ENCODE measurements at regions not wholly inside any gene's neighbourhood (a gene's known extent, or its start where the extent isn't known, plus 50 kb on each side); places are given as distances from the start of the nearest gene placed in this dataset.
A peak's percentile ranks its signal among the peaks of the same experiment; 100 is the strongest.

DNA sequence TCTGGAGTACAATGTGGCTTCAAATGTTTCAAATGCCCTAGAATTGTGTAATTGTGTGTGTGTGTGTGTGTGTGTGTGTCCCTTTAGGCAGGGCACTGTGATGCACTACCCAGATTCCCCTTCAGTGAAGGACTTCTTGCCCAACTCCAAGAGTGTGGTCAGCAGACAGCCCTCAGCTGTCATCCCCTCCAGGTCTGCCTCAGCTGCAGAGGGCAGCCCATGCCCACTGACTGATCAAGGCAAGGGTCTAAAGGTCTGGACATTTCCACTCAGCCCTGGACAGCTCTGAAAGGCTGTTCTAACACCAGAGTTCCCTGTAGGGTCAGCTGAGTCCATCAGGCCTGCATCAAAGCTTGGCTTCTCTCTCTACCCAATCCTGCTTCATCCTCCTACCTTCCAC, 83.9 kb upstream of the USP9X start:
- no peaks in the 10 kb centered on the region for H3K9me3 ChIP-seq (ENCODE audit: control insufficient read depth, low read length)
- no peak overlapping the region for H3K4me2 ChIP-seq (ENCODE audit: low read length, poor library complexity, severe bottlenecking)
- no peak overlapping the region for H3K14ac ChIP-seq (ENCODE audit: low read length in 2 of 2)
- H2BK120ac ChIP-seq (ENCODE audit: low read depth, low read length), result no peak overlapping the region
- no peak overlapping the region for H2BK15ac ChIP-seq (ENCODE audit: low read depth, poor library complexity, severe bottlenecking)
- no peak overlapping the region for H2AFZ ChIP-seq (ENCODE audit: low read depth, low read length)
- H3K36me3 ChIP-seq (ENCODE audit: control insufficient read depth in 1 of 2, insufficient read depth in 2 of 2, low read depth in 1 of 2, low read length in 2 of 2), result no peaks in the 10 kb centered on the region
- H3K4me1 ChIP-seq (ENCODE audit: control insufficient read depth, insufficient read depth, low read depth, low read length), result peaks cover 6% of the 10 kb centered on the region
- H3K27me3 ChIP-seq (ENCODE audit: control insufficient read depth in 1 of 2, insufficient read depth in 1 of 2, low read length in 2 of 2), result peaks cover 0 to 24% of the 10 kb centered on the region in 2 experiments
- no peak overlapping the region for H4K8ac ChIP-seq (ENCODE audit: low read length)
- peak overlapping the region; percentile 80 for H2AK5ac ChIP-seq (ENCODE audit: low read length, severe bottlenecking)
- DNase-seq, result no peak
- no peak overlapping the region for H2BK5ac ChIP-seq (ENCODE audit: low read depth, low read length, poor library complexity, severe bottlenecking)
- H4K91ac ChIP-seq (ENCODE audit: low read length), result no peak overlapping the region
- no peak overlapping the region for H3K4ac ChIP-seq (ENCODE audit: low read depth in 1 of 2, low read length in 2 of 2)
- H3K4me3 ChIP-seq (ENCODE audit: insufficient read depth in 1 of 2, low read depth in 1 of 2, low read length in 2 of 2), result no peak overlapping the region
- H3K18ac ChIP-seq (ENCODE audit: low read depth in 1 of 2, low read length in 2 of 2), result no peak overlapping the region
- no peak overlapping the region for H3K23ac ChIP-seq (ENCODE audit: low read length in 2 of 2)
- no peaks in the 10 kb centered on the region for H3K79me1 ChIP-seq (replicated peaks; ENCODE audit: low read length, poor library complexity, severe bottlenecking)
- no peak overlapping the region for H3K27ac ChIP-seq (ENCODE audit: low read length, poor library complexity, severe bottlenecking)
- no peak overlapping the region for H3K9ac ChIP-seq (ENCODE audit: low read length)
- H2BK12ac ChIP-seq (ENCODE audit: low read length in 2 of 2), result no peak overlapping the region

DNA sequence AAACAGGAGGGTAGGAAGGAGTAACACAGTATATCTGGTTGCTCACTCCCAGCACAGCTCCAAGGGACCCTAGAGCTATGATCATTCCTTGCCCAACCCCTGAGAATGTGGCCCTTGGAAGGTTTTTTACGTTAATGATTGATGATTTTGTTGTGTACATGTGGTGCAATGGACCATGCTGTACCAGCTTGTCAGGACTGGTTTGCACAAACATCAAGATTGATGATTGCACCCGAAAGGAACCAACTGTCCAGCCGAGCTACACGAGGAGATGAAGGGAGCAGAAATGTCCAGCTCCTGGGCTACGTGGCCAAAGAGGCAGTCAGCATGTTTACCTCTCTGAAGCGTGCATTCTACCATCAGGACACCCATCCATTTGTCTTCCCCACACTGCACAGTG, 83.2 kb upstream of the USP9X start:
- no peak overlapping the region for H3K4me2 ChIP-seq (ENCODE audit: low read length, poor library complexity, severe bottlenecking)
- H2BK15ac ChIP-seq (ENCODE audit: low read depth, poor library complexity, severe bottlenecking), result no peak overlapping the region
- H2AK5ac ChIP-seq (ENCODE audit: low read length, severe bottlenecking), result no peak overlapping the region
- H3K4ac ChIP-seq (ENCODE audit: low read depth in 1 of 2, low read length in 2 of 2), result no peak overlapping the region
- no peak overlapping the region for H4K91ac ChIP-seq (ENCODE audit: low read length)
- H3K9me3 ChIP-seq (ENCODE audit: control insufficient read depth, low read length), result no peaks in the 10 kb centered on the region
- peaks cover 0 to 28% of the 10 kb centered on the region in 2 experiments for H3K27me3 ChIP-seq (ENCODE audit: control insufficient read depth in 1 of 2, insufficient read depth in 1 of 2, low read length in 2 of 2)
- WGBS, result 75% methylated on average over 6 of the region's 6 CpGs
- peaks cover 6% of the 10 kb centered on the region for H3K4me1 ChIP-seq (ENCODE audit: control insufficient read depth, insufficient read depth, low read depth, low read length)
- H3K36me3 ChIP-seq (ENCODE audit: control insufficient read depth in 1 of 2, insufficient read depth in 2 of 2, low read depth in 1 of 2, low read length in 2 of 2), result no peaks in the 10 kb centered on the region
- no peak overlapping the region for H2BK120ac ChIP-seq (ENCODE audit: low read depth, low read length)
- H3K4me3 ChIP-seq (ENCODE audit: insufficient read depth in 1 of 2, low read depth in 1 of 2, low read length in 2 of 2), result no peak overlapping the region
- H2BK5ac ChIP-seq (ENCODE audit: low read depth, low read length, poor library complexity, severe bottlenecking), result no peak overlapping the region
- no peak overlapping the region for H2AFZ ChIP-seq (ENCODE audit: low read depth, low read length)
- no peak overlapping the region for H3K14ac ChIP-seq (ENCODE audit: low read length in 2 of 2)
- H2BK12ac ChIP-seq (ENCODE audit: low read length in 2 of 2), result no peak overlapping the region
- no peaks in the 10 kb centered on the region for H3K79me1 ChIP-seq (replicated peaks; ENCODE audit: low read length, poor library complexity, severe bottlenecking)
- no peak overlapping the region for H4K8ac ChIP-seq (ENCODE audit: low read length)
- no peak overlapping the region for H3K18ac ChIP-seq (ENCODE audit: low read depth in 1 of 2, low read length in 2 of 2)
- no peak overlapping the region for H3K9ac ChIP-seq (ENCODE audit: low read length)
- H3K27ac ChIP-seq (ENCODE audit: low read length, poor library complexity, severe bottlenecking), result peak overlapping the region; percentile 48
- DNase-seq, result no peak
- H3K23ac ChIP-seq (ENCODE audit: low read length in 2 of 2), result no peak overlapping the region

- Histone ChIP-seq H3K27ac (ENCODE audit: low read length, poor library complexity, severe bottlenecking) (no peak overlapping the region), H3K27me3 (ENCODE audit: control insufficient read depth in 1 of 2, insufficient read depth in 1 of 2, low read length in 2 of 2) (peaks cover 0 to 25% of the 10 kb centered on the region in 2 experiments), H3K23ac (ENCODE audit: low read length in 2 of 2) (no peak overlapping the region), H4K91ac (ENCODE audit: low read length) (no peak overlapping the region), H3K14ac (ENCODE audit: low read length in 2 of 2) (no peak overlapping the region), H3K4me2 (ENCODE audit: low read length, poor library complexity, severe bottlenecking) (no peak overlapping the region), H3K18ac (ENCODE audit: low read depth in 1 of 2, low read length in 2 of 2) (no peak overlapping the region), H4K8ac (ENCODE audit: low read length) (no peak overlapping the region), H2BK15ac (ENCODE audit: low read depth, poor library complexity, severe bottlenecking) (no peak overlapping the region), H3K9me3 (ENCODE audit: control insufficient read depth, low read length) (no peaks in the 10 kb centered on the region), H3K9ac (ENCODE audit: low read length) (no peak overlapping the region), H2BK12ac (ENCODE audit: low read length in 2 of 2) (no peak overlapping the region), H2AK5ac (ENCODE audit: low read length, severe bottlenecking) (no peak overlapping the region), H3K4me1 (ENCODE audit: control insufficient read depth, insufficient read depth, low read depth, low read length) (peaks cover 6% of the 10 kb centered on the region), H3K36me3 (ENCODE audit: control insufficient read depth in 1 of 2, insufficient read depth in 2 of 2, low read depth in 1 of 2, low read length in 2 of 2) (no peaks in the 10 kb centered on the region), H2BK120ac (ENCODE audit: low read depth, low read length) (no peak overlapping the region), H3K4ac (ENCODE audit: low read depth in 1 of 2, low read length in 2 of 2) (no peak overlapping the region), H3K79me1 (replicated peaks; ENCODE audit: low read length, poor library complexity, severe bottlenecking) (no peaks in the 10 kb centered on the region), H3K4me3 (ENCODE audit: insufficient read depth in 1 of 2, low read depth in 1 of 2, low read length in 2 of 2) (no peak overlapping the region), H2AFZ (ENCODE audit: low read depth, low read length) (no peak overlapping the region), H2BK5ac (ENCODE audit: low read depth, low read length, poor library complexity, severe bottlenecking) (no peak overlapping the region)
- WGBS, result 100% methylated on average over 2 of the region's 3 CpGs
- no peak for DNase-seq
Measured at GRCh38 chrX:41003506-41004270, 81.6 kb upstream of the USP9X start.

GRCh38 chrX:41005445-41005992, 79.7 kb upstream of the USP9X start:
- no peak overlapping the region for H2BK15ac ChIP-seq (ENCODE audit: low read depth, poor library complexity, severe bottlenecking)
- no peaks in the 10 kb centered on the region for H3K9me3 ChIP-seq (ENCODE audit: control insufficient read depth, low read length)

More at GRCh38 chrX:41005445-41005992, 79.7 kb upstream of the USP9X start:
- Histone ChIP-seq H3K4me3 (ENCODE audit: insufficient read depth in 1 of 2, low read depth in 1 of 2, low read length in 2 of 2) (no peak overlapping the region), H3K4me1 (ENCODE audit: control insufficient read depth, insufficient read depth, low read depth, low read length) (peaks cover 7% of the 10 kb centered on the region), H3K27ac (ENCODE audit: low read length, poor library complexity, severe bottlenecking) (no peak overlapping the region), H3K23ac (ENCODE audit: low read length in 2 of 2) (no peak overlapping the region), H3K79me1 (replicated peaks; ENCODE audit: low read length, poor library complexity, severe bottlenecking) (no peaks in the 10 kb centered on the region), H3K27me3 (ENCODE audit: control insufficient read depth in 1 of 2, insufficient read depth in 1 of 2, low read length in 2 of 2) (peaks cover 0 to 32% of the 10 kb centered on the region in 2 experiments), H4K91ac (ENCODE audit: low read length) (no peak overlapping the region), H3K4ac (ENCODE audit: low read depth in 1 of 2, low read length in 2 of 2) (no peak overlapping the region), H2BK12ac (ENCODE audit: low read length in 2 of 2) (no peak overlapping the region), H2BK5ac (ENCODE audit: low read depth, low read length, poor library complexity, severe bottlenecking) (no peak overlapping the region), H3K36me3 (ENCODE audit: control insufficient read depth in 1 of 2, insufficient read depth in 2 of 2, low read depth in 1 of 2, low read length in 2 of 2) (no peaks in the 10 kb centered on the region), H2AK5ac (ENCODE audit: low read length, severe bottlenecking) (no peak overlapping the region), H3K9ac (ENCODE audit: low read length) (no peak overlapping the region), H4K8ac (ENCODE audit: low read length) (no peak overlapping the region), H2BK120ac (ENCODE audit: low read depth, low read length) (no peak overlapping the region), H3K18ac (ENCODE audit: low read depth in 1 of 2, low read length in 2 of 2) (no peak overlapping the region), H3K4me2 (ENCODE audit: low read length, poor library complexity, severe bottlenecking) (no peak overlapping the region), H2AFZ (ENCODE audit: low read depth, low read length) (no peak overlapping the region), H3K14ac (ENCODE audit: low read length in 2 of 2) (no peak overlapping the region)
- no peak for DNase-seq
- WGBS, result 15% methylated on average over 3 of the region's 3 CpGs

Measured in mesenchymal stem cell (in vitro differentiated cells and primary cell).